ENCODE measurements at regions not wholly inside any gene's neighbourhood (a gene's known extent, or its start where the extent isn't known, plus 50 kb on each side); places are given as distances from the start of the nearest gene placed in this dataset.

DNA sequence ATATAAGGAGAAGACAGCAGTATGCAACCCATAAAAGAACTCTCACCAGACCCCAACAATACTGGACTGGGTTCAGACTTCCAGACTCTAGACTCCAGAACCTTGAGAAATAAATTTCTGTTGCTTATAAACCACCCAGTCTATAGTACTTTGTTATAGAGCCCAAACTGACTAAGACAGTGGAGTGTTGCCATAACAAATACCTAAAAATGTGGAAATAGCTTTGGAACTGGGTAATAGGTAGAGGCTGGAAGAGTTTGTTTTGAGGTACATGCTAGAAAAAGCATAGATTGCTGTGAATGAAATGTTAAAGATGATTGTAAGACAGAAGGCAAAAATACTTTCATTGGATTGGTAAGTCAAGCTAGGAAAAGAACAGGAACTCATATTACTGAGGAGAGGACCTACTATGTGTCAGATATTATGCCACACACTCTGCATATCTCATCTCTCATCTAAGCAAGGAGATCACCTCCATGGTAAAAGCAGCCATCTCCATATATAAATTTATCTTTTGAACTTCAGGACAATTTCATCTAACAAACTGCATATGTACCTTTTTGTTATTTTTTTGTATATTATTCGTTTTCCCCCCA, 67.4 kb upstream of the FNDC3B start:
- TF ChIP-seq, protein P1, sequence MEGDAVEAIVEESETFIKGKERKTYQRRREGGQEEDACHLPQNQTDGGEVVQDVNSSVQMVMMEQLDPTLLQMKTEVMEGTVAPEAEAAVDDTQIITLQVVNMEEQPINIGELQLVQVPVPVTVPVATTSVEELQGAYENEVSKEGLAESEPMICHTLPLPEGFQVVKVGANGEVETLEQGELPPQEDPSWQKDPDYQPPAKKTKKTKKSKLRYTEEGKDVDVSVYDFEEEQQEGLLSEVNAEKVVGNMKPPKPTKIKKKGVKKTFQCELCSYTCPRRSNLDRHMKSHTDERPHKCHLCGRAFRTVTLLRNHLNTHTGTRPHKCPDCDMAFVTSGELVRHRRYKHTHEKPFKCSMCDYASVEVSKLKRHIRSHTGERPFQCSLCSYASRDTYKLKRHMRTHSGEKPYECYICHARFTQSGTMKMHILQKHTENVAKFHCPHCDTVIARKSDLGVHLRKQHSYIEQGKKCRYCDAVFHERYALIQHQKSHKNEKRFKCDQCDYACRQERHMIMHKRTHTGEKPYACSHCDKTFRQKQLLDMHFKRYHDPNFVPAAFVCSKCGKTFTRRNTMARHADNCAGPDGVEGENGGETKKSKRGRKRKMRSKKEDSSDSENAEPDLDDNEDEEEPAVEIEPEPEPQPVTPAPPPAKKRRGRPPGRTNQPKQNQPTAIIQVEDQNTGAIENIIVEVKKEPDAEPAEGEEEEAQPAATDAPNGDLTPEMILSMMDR (IDR thresholded peaks at IDR 0.05) = no peak
- TF ChIP-seq EP300 (IDR thresholded peaks at IDR 0.05) (no peak), POLR2A (IDR thresholded peaks at IDR 0.05) (no peak), POLR2AphosphoS5 (IDR thresholded peaks at IDR 0.05) (no peak)

Data from gastroesophageal sphincter (tissue), 3 donors.